DND-41 (cell line): ENCODE measurements at regions not wholly inside any gene's neighbourhood (a gene's known extent, or its start where the extent isn't known, plus 50 kb on each side); places are given as distances from the start of the nearest gene placed in this dataset.

ENCODE experiments used
- CTCF ChIP-seq: IDR thresholded peaks from 2 replicates; pipeline ENCODE4 v1.5.1; 2012; ENCODE audit warnings: borderline replicate concordance, low read length, moderate library complexity, mild to moderate bottlenecking; ENCODE audit not compliant: poor library complexity, severe bottlenecking; ENCODE audit errors: extremely low read depth
- EZH2 ChIP-seq: IDR thresholded peaks from 3 replicates; pipeline ENCODE4 v1.6.1; 2012; ENCODE audit warnings: borderline replicate concordance, low read depth, mild to moderate bottlenecking, moderate library complexity, low read length, inconsistent platforms; ENCODE audit not compliant: severe bottlenecking

- TF ChIP-seq CTCF, result no peak
- TF ChIP-seq EZH2, result no peak
Measured at GRCh38 chr13:73691891-73692290, 442.3 kb downstream of the KLF12 start.
